RWPE2 (cell line): ENCODE measurements at regions not wholly inside any gene's neighbourhood (a gene's known extent, or its start where the extent isn't known, plus 50 kb on each side); places are given as distances from the start of the nearest gene placed in this dataset.

Experiments
- ATAC-seq: fragments of 200-7000 bp; cut with Tn5 transposase; 3 replicates; pipeline ENCODE4 v1.9.1; 2021; ENCODE audit warnings: low read depth
- DNase-seq: peaks from one replicate; pipeline ENCODE4 v3.0.0-alpha.2; 2020; ENCODE audit warnings: low spot score
- H3K27ac ChIP-seq: fragments of 450-650 bp; 2 replicates; pipeline ENCODE4 v1.5.1; 2017; ENCODE audit warnings: mild to moderate bottlenecking; ENCODE audit not compliant: poor library complexity, severe bottlenecking
- H3K27me3 ChIP-seq: fragments of 250-450 bp; sonication (Bioruptor Pico); 2 replicates; pipeline ENCODE4 v1.5.1; 2021; ENCODE audit warnings: mild to moderate bottlenecking, moderate library complexity; ENCODE audit not compliant: insufficient read depth, poor library complexity, severe bottlenecking
- H3K36me3 ChIP-seq: fragments of 250-450 bp; sonication (Bioruptor Pico); 2 replicates; pipeline ENCODE4 v1.5.1; 2020; ENCODE audit warnings: low read depth, mild to moderate bottlenecking, moderate library complexity
- H3K4me1 ChIP-seq: fragments of 250-450 bp; sonication (Bioruptor Pico); 2 replicates; pipeline ENCODE4 v1.5.1; 2021; ENCODE audit warnings: mild to moderate bottlenecking, moderate library complexity; ENCODE audit not compliant: insufficient read depth, poor library complexity, severe bottlenecking
- H3K4me3 ChIP-seq: fragments of 250-450 bp; sonication (Bioruptor Pico); 2 replicates; pipeline ENCODE4 v1.5.1; 2021; ENCODE audit warnings: mild to moderate bottlenecking, moderate library complexity; ENCODE audit not compliant: severe bottlenecking
- H3K9me3 ChIP-seq: fragments of 250-450 bp; sonication (Bioruptor Pico); 2 replicates; pipeline ENCODE4 v1.5.1; 2021; ENCODE audit warnings: mild to moderate bottlenecking, moderate library complexity; ENCODE audit not compliant: severe bottlenecking
- TF ChIP-seq, protein P1 (sequence below): fragments of 450-650 bp; IDR thresholded peaks from one replicate; pipeline ENCODE4 v1.5.1; 2017; ENCODE audit warnings: mild to moderate bottlenecking, moderate library complexity; ENCODE audit not compliant: poor library complexity, severe bottlenecking

GRCh38 chr16:58828901-58829545, 94.9 kb upstream of the GOT2 start:
- H3K4me3 ChIP-seq: no peak overlapping the region

GRCh38 chr16:58824201-58824600, 90.1 kb upstream of the GOT2 start:
- Histone ChIP-seq H3K4me1 (no peaks in the 10 kb centered on the region), H3K27me3 (peaks cover 10% of the 10 kb centered on the region), H3K9me3 (no peaks in the 10 kb centered on the region), H3K27ac (no peak overlapping the region), H3K36me3 (no peaks in the 10 kb centered on the region), H3K4me3 (no peak overlapping the region)
- ATAC-seq: no peak
- DNase-seq: no peak
- TF ChIP-seq, protein P1, sequence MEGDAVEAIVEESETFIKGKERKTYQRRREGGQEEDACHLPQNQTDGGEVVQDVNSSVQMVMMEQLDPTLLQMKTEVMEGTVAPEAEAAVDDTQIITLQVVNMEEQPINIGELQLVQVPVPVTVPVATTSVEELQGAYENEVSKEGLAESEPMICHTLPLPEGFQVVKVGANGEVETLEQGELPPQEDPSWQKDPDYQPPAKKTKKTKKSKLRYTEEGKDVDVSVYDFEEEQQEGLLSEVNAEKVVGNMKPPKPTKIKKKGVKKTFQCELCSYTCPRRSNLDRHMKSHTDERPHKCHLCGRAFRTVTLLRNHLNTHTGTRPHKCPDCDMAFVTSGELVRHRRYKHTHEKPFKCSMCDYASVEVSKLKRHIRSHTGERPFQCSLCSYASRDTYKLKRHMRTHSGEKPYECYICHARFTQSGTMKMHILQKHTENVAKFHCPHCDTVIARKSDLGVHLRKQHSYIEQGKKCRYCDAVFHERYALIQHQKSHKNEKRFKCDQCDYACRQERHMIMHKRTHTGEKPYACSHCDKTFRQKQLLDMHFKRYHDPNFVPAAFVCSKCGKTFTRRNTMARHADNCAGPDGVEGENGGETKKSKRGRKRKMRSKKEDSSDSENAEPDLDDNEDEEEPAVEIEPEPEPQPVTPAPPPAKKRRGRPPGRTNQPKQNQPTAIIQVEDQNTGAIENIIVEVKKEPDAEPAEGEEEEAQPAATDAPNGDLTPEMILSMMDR: no peak

More at GRCh38 chr16:58828901-58829545, 94.9 kb upstream of the GOT2 start:
- Histone ChIP-seq H3K27me3 (no peaks in the 10 kb centered on the region), H3K27ac (no peak overlapping the region), H3K36me3 (no peaks in the 10 kb centered on the region), H3K4me1 (no peaks in the 10 kb centered on the region), H3K9me3 (no peaks in the 10 kb centered on the region)
- TF ChIP-seq, protein P1: no peak
- DNase-seq (no peak), ATAC-seq (no peak)

- DNase-seq (no peak), ATAC-seq (no peak)
- H3K4me1 ChIP-seq: no peaks in the 10 kb centered on the region
- H3K9me3 ChIP-seq: no peaks in the 10 kb centered on the region
- H3K27me3 ChIP-seq: peaks cover 10% of the 10 kb centered on the region
- TF ChIP-seq, protein P1: no peak
- no peak overlapping the region for H3K4me3 ChIP-seq
- H3K27ac ChIP-seq: no peak overlapping the region
- H3K36me3 ChIP-seq: no peaks in the 10 kb centered on the region
Measured at GRCh38 chr16:58821886-58822285, 87.8 kb upstream of the GOT2 start.

GRCh38 chr16:58820411-58820810, 86.3 kb upstream of the GOT2 start:
- ATAC-seq: no peak
- no peak for DNase-seq
- TF ChIP-seq, protein P1: no peak
- Histone ChIP-seq H3K27ac (no peak overlapping the region), H3K4me3 (no peak overlapping the region), H3K9me3 (no peaks in the 10 kb centered on the region), H3K4me1 (no peaks in the 10 kb centered on the region), H3K27me3 (peaks cover 10% of the 10 kb centered on the region), H3K36me3 (no peaks in the 10 kb centered on the region)

- H3K4me3 ChIP-seq: no peak overlapping the region
- H3K36me3 ChIP-seq: no peaks in the 10 kb centered on the region
- TF ChIP-seq, protein P1: no peak
- peaks cover 9% of the 10 kb centered on the region for H3K27me3 ChIP-seq
- no peaks in the 10 kb centered on the region for H3K4me1 ChIP-seq
- no peaks in the 10 kb centered on the region for H3K9me3 ChIP-seq
- ATAC-seq (peak; percentile 36; the same call in 1 of the 3 replicates), DNase-seq (no peak)
- no peak overlapping the region for H3K27ac ChIP-seq
Measured at GRCh38 chr16:58815181-58815888, 81.2 kb upstream of the GOT2 start.
